Coronary artery (tissue), 2 donors: ENCODE measurements at regions not wholly inside any gene's neighbourhood (a gene's known extent, or its start where the extent isn't known, plus 50 kb on each side); places are given as distances from the start of the nearest gene placed in this dataset.

Experiments
- DNase-seq: peaks from one replicate; pipeline ENCODE4 v3.0.0-alpha.2; 2017; ENCODE audit warnings: low spot score
- H3K27ac ChIP-seq, 2 donors: fragments of 200-600 bp; sonication (generic); one replicate each; pipeline ENCODE4 v1.5.1; 2016 to 2019
- H3K4me3 ChIP-seq: fragments of 200-600 bp; sonication (generic); 2 replicates; pipeline ENCODE4 v1.5.1; 2016; ENCODE audit warnings: mild to moderate bottlenecking, moderate library complexity
- TF ChIP-seq, protein P1 (sequence below): fragments of 200-600 bp; sonication (generic); IDR thresholded peaks from one replicate; pipeline ENCODE4 v1.5.1; 2019; ENCODE audit warnings: antibody characterized with exemption

DNA sequence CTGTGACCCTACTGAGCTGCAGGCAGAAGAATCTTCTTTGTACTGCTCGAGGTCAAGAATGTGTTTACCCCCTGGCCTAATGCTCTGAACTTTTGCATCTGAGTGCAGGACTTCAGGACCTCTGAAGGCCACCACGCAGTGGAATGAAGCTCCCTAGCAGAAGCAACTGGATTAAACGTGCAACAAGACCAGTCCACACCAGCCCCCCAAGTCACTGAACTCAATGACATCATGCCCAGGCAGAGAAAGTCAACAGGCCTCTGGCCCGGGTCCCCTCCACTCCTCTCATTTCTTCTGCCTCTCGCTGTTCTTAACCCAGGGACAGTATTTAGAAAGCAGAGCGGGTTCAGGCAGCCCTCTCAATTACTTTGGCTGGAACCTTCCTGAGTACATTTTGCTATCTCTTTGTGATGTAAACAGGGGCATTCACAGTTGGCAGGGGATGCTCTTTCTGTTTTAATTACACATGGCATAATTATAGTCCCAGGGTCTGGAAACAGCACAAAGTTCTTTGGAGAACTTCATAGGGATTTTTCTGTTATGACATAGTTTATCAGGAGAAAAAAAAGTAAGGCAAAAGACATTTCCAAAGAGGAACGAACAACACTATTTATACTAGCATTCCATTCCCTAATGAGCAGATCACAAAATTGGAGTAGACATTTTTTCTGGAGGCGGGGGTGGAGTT lies 108.2 kb upstream of the SPATA31D4 start:
- peak overlapping the region; percentile 11 to 56 for H3K27ac ChIP-seq
- no peak for DNase-seq

DNA sequence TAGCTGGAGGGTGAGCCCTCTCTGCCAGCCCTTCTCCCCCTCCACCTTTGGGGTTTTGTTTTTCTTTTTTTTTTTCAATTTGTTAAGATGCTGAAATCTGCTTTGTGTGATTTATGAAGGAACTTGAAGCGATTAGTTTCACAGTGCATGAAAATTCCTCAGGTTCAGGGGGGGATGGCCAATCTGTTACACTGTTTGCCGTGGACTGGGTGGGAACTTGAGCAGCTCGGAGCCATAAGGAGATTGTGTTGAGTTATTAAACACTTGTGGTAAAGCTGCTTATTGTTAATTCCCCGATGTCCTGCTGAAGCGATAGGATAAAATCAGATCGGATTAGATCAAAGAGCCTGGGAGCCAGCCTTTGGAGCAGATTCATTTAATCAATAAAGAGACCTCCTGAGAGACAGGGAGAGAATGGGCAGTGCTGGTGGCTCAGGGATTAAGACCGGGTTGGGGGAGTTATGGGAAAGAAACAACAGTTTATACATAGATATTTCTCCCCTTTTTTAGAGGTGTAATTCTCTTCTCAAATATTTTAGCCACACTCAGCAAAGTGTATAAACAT lies 105.8 kb upstream of the SPATA31D4 start:
- Histone ChIP-seq H3K4me3 (no peak overlapping the region), H3K27ac (no peak overlapping the region)
- DNase-seq: no peak
- TF ChIP-seq, protein P1, sequence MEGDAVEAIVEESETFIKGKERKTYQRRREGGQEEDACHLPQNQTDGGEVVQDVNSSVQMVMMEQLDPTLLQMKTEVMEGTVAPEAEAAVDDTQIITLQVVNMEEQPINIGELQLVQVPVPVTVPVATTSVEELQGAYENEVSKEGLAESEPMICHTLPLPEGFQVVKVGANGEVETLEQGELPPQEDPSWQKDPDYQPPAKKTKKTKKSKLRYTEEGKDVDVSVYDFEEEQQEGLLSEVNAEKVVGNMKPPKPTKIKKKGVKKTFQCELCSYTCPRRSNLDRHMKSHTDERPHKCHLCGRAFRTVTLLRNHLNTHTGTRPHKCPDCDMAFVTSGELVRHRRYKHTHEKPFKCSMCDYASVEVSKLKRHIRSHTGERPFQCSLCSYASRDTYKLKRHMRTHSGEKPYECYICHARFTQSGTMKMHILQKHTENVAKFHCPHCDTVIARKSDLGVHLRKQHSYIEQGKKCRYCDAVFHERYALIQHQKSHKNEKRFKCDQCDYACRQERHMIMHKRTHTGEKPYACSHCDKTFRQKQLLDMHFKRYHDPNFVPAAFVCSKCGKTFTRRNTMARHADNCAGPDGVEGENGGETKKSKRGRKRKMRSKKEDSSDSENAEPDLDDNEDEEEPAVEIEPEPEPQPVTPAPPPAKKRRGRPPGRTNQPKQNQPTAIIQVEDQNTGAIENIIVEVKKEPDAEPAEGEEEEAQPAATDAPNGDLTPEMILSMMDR: no peak

More for the DNA sequence above, 108.2 kb upstream of the SPATA31D4 start:
- H3K4me3 ChIP-seq: peak overlapping the region; percentile 28
- TF ChIP-seq, protein P1: no peak

DNA sequence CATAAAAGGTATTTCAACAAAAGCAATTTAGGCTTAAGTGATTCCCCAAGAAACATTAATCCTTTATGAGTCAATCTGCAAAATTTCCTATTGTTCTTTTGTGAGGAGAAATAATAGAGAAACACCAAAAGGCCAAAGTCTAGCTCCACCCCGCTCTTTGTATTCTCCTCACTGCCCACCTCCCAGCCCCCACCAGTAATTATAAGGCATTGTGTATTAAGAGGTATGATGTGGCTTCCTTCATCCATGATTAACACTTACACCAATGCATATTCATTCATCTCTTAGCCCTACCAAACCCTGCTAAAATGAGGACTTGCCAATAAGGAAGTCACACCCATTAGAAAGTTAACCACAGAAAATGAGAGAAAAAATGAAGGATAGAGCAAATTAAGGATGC lies 105.3 kb upstream of the SPATA31D4 start:
- H3K4me3 ChIP-seq: no peak overlapping the region
- no peak overlapping the region for H3K27ac ChIP-seq
- no peak for DNase-seq
- TF ChIP-seq, protein P1: no peak

DNA sequence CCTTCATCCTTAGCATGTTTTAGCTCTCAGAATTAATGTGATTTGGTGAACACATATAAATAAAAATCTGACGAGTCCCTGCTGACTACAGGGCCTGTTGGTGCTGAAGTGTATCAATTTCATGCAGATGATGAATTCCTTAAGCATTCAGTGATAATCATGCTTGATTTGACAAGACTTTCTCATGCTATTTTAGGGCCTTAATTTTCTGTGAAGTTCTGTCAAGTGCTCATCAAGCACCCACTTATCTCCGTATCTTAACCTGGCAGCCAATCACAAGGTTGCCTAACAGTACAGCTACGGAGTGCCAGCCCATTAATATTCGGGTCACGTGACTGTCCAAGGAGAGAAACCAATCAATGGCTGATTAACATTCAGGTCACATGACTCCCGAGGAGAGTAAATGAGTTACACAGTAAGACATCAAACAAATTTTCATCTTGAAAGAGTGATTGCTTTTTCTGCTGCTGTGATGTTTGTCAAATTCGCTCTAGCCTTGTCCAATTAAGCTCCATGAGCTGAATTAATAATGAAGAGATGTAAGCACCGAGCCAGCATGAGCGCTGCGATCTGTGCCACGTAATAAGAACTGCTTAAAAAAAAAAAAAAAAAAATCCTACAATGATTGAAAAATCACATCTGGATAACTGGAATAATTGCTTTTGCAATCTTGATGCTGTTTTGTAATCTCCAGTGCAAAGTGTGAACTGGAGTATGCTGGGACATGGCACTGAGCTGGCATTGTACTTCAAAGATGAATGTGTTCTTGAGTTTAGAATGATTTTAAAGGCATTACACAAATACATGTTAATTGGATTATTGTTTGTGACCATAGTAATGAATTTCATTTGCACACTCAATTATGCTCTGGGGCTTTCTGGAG lies 104.3 kb upstream of the SPATA31D4 start:
- Histone ChIP-seq H3K4me3 (no peak overlapping the region), H3K27ac (no peak overlapping the region)
- DNase-seq: no peak
- TF ChIP-seq, protein P1: no peak

DNA sequence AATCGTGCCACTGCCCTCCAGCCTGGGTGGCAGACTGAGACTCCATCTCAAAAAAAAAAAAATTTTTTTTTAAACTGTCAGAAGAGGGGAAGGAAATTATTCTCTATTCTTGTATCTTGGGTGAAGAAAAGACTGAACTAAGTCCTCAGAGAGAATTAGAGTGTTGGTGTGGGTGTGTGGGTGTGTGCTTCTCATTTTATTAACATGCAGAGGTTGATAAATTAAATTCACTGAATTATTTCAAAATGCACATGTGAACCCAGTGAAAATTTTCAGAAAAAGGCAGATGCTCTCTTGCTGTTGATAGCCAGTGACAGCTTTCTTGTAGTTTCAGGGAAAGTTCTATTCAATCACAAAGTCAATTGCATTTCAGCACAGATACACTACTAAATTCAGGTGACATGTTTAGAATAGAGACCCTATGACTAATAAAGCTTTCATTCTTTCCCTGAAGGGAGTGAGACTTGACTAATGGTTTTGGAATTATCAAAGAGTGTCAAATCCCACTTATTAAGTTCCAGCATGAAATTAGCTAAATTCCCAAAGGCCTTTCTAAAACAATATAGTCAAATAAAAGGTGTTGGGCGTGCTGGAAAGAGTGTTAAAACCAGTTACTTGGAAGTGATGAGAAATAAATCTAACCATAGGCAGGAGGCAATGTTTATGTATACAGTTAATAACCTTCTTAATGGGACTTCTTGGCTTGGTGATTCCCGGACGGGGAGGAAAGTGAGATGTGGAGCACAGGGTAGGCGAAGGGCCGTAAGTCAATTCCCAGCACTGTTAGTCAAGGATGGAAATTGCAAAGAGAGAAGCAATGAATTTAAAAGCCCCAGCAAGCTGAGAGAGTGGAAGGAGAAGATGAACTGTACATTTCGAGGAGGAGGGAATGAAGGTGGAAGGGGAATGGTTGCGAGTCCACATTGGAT lies 103.2 kb upstream of the SPATA31D4 start:
- TF ChIP-seq, protein P1: no peak
- Histone ChIP-seq H3K27ac (no peak overlapping the region), H3K4me3 (no peak overlapping the region)
- DNase-seq: no peak

DNA sequence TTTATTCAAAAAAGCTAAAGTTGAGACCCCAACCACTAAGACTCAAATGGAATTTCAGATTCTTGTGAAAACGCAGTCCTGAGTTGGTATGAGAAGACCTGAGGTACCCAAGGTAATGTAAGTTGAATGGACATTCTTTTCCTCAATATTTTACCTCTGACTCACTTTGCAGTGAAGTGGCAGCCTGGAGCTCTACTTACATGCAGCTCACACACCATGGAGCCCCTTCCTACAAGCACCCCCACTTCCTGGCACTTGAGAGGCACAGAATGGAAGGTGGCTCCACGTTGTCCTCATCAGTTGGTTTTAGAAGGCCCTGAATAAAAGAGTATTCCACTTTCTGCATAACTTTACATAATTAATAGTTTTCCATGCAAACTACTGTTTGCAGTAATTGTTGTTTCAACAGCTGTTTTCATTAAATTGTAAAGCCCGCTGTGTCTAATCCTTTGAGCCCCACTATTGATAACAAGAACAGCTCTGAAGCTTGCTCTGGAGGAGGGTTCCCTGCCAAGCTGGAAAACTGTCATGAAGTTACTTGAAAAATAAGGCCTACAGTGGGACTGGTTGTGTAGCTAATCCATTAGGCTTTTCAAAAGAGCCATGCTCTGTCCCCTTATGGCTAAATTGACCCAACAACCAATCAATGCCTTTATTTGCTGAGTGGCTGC lies 102.2 kb upstream of the SPATA31D4 start:
- peak overlapping the region in 1 of 2 donors; percentile 17 for H3K27ac ChIP-seq

More for the DNA sequence above, 102.2 kb upstream of the SPATA31D4 start:
- H3K4me3 ChIP-seq: no peak overlapping the region
- TF ChIP-seq, protein P1: no peak
- no peak for DNase-seq
